ENCODE measurements at regions not wholly inside any gene's neighbourhood (a gene's known extent, or its start where the extent isn't known, plus 50 kb on each side); places are given as distances from the start of the nearest gene placed in this dataset.
A peak's percentile ranks its signal among the peaks of the same experiment; 100 is the strongest.
"Not testable (repeated sequence)": the region's sequence is repeated elsewhere in the genome, so short reads cannot be mapped to it uniquely, and the experiment has no call there.

DNA sequence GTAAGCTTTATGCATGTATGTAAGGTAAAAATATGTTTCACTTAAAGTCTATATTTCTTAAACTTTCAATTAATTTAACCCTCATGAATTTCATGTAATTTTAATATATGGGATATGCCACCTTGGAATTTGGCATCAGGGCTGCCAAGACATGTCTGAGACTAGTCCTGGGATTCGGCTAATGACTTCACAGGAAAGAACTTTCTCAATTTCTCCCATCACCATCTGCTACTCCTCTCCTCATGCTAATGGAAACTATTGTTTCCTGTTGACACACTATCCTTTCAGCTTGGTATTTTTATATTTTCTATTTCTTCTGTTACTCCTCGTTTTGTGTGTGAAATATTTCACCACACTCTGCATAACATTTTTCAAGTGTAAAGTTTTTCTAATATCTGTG lies 205.9 kb downstream of the ARL4A start:
- DNase-seq = no peak

DNA sequence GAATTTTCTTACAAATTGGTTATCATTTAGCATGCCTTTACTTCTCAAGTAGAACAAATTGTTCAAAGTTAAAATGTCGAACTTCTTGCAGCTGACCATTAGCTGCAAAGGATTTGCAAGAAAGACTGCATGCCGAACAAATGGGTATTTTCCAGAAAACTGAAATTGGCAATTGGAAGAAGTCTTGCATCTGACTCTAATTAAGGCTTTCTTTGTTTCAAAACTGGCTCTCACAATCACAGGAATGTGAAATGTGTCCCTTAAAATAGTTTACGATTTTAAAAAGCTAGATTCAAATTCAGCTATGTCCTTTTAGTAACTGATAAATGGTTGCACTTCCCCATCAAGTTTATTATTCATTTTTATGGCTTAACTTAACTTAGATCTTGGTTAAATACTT lies 207.9 kb downstream of the ARL4A start:
- DNase-seq = no peak

DNA sequence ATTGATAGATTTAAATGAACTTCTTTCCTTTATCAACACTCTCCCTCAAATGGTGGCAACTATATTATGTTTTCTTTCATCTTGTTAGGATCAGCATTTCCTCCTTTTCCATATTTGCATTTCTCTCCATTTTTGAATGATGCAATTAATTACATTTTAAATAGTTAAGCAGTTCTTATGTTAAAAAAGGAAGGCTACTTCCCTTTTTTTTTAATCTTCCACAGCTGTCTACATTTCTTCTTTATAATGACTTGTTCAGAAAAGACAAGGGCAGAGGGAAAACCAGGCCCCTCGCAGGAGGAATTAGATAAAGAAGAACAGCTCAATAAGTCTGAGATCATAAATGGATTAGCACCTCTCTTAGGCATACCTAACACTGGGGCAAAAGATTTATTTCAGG lies 208.9 kb downstream of the ARL4A start:
- DNase-seq = peak in 1 of 3 donors; percentile 4

DNA sequence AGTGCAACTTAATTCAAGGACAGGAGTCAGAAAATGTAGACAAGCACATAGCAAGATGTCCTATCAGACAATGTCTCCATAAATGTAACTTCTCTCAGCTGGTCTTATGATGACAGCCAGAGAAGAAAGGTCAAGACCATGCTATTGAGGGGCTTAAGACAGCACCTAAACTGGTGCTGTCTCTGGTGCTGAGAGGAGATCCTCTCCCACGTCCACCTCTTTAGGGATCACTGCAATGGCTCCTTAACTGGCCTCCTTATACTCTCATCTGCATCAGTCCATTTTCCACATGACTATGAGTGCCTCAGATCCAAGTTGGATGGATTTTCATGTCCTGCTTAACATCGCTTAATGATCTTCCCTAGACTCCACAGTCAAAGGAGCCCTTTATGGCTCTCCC lies 210.6 kb downstream of the ARL4A start:
- no peak for DNase-seq

DNA sequence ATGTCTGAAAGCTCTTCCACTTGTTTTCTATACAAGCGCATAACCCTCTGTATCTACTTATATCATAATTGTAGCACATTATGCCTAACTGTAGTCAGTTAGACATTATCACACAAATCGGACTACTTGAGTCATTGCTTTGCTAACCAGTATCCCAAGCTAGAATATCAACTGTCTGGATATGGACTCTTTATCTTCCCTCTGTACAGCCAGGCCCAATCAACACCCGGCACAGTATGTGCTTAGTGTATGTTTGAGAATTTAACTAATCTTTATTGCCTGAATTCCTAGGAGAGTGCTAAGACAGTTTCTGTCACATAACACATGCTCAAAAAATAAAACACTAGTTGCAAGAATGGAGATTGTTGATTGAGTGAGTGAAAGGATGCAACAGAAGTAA lies 211.2 kb downstream of the ARL4A start:
- DNase-seq = no peak

DNA sequence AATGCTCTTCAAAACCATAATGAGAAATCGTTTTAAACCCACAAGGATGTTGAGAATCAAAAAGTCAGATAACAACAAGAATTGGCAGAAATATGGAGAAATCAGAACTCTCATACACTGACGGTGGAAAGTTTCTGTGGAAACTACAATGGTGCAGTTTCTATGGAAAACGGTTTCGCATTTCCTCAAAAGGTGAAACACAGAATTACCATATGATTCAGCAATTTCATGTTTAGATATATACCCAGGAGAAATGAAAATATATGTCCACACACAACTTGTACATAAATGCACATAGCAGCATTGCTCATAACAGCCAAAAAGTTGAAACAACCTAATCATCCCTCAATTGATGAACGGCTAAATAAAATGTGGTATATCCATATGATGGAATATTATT lies 218.2 kb downstream of the ARL4A start:
- no peak for DNase-seq

DNA sequence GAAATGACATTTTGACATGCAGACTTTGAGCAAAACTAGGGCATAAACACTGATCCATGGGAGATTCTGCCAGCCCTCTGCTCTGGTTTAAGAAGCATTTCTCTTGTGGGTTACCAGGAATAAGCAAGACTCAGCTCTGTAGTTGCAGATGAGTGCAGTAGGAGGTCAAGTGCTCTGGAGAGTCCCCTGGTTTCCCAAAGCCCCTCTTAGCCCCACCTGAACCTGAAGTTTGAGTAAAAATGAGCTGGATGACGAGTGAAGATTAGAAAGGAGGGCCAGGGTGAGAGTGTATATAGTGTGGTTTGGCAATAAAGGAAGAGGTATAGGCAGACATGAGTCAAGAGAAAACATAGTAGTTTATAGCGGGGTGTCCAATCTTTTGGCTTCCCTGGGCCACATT lies 220.3 kb downstream of the ARL4A start:
- DNase-seq = no peak

DNA sequence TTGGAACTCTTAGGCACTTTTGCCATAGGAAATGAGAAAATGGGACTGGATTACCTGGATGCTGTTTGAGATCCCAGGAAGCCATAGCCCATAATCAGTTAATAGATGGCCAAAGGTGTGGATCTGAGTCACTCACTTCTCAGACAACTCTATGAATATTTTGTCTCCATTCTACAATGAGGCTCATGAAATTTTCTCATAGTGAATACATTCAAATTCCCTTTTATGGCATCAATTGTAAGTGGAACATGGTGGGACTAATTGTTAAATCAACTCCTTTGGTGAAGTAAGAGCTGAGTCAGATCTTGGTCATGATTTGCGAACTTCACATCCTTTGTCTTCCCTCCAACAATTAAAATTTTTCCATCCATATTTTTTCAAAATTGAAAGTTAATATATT lies 222.1 kb downstream of the ARL4A start:
- DNase-seq = no peak

DNA sequence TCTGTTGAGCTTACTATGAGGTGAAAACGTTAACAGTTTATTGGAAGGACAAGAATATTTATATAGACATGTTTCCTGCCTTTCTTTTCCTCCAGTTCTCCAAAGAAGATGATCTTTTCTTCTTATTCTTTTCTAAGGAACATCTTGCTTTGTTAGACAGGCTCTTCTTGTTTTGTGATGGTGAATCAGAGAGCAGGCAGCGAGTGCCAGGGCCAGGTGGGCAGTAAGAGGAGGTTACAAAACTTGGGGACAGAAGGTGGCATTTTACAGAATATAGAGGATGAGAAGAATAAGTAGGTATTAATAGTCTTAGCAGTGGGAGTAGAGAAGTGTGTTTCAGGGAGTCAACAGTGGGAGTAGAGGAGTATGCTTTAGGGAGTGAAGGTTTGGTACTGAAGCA lies 223.6 kb downstream of the ARL4A start:
- DNase-seq = no peak

DNA sequence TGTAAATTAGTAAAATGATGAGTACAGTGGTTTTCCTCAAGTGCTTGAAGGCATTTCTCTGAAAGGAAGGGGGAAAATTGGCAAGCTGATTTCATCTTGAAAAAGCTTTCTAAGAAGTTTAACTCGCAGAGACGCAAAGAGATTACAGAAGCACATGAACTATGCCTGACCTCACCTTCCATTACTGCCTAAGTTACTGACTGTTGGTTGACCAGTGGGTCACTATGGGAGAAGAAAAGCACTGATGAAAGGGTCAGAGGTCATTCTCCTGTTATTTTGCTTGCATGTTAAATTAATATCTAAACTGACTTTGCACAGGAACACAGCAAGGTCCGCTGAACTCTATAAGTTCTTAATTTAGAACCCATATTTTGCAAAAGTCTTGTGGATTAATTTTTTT lies 225.6 kb downstream of the ARL4A start:
- DNase-seq = no peak

DNA sequence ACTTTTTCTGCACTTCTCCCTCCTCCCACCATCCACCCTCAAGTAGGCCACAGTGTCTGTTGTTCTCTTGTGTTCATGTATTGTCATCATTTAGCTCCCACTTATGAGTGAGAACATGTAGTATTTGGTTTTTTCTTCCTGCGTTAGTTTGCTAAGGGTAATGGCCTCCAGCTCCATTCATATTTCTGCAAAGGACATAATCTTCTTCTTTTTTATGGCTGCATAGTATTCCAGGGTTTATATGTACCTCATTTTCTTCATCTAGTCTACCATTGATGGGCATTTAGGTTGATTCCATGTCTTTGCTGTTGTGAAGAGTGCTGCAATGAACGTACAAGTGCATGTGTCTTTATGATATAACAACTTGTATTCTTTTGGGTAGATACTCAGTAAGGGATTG lies 230.4 kb downstream of the ARL4A start:
- DNase-seq = no peak

DNA sequence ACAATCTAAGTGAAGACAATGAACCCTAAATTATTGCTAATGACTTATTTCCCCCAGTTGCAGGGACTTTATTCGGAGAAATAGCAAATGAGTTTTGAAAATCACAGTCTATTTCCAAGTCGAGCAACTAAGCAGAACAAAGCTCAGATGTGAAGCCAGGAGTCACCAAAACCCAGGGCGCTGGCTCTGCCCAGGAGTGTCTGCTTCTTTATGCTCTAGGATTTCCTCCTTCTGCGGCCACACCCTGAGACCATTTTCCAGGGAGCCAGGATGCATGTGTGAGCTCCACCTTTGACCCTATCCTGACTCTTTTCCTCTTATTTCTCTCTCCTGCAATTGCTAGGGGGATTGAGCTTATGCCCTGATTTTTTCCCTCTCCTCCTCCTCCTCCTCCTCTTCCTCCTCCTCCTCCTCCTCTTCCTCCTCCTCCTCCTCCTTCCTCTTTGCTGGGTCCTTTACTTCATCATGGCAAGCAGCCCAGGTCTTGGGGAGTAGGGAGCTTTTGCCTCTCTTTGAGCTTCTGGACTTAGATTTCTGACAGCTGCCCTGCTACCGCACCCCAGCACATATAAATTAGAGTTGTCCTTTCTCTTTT lies 234.4 kb downstream of the ARL4A start:
- DNase-seq = no peak

DNA sequence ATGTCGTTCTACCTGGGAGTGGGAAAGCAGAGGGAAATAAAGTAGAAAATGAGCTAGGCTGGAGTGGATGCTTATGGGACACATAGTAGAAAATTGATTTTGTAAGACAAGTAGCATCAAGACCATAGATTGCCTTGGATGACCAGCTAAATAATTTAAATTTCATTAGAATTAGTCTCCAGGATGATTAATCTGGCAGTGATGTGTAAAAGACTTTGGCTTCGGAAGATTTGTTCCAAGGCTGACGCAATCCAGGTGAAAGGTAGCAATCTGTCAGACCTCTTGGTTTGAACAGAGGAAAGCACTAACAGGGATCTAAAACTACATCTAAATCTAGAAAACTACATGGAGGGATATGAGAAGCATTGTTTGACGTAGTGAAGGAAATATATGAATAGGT lies 236.5 kb downstream of the ARL4A start:
- no peak for DNase-seq

DNA sequence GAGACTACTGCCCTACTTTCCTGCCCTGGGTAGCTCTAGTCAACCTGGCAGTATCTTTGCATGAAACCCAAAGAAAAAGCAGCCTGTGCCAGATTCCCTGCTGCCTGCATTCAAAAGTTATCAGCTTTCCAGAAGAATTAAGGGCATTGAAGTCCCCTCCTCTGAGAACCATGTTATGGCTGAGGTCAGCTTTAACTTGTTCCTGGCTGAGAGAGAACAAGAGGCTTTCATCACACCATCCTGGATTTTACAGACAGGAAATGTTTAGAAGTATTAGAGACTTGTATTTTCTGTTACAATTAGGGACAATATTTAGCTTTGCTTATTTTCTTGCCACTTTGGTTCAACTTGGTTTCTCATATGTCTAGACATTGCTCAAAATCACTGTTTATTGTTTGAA lies 238.8 kb downstream of the ARL4A start:
- DNase-seq = no peak

DNA sequence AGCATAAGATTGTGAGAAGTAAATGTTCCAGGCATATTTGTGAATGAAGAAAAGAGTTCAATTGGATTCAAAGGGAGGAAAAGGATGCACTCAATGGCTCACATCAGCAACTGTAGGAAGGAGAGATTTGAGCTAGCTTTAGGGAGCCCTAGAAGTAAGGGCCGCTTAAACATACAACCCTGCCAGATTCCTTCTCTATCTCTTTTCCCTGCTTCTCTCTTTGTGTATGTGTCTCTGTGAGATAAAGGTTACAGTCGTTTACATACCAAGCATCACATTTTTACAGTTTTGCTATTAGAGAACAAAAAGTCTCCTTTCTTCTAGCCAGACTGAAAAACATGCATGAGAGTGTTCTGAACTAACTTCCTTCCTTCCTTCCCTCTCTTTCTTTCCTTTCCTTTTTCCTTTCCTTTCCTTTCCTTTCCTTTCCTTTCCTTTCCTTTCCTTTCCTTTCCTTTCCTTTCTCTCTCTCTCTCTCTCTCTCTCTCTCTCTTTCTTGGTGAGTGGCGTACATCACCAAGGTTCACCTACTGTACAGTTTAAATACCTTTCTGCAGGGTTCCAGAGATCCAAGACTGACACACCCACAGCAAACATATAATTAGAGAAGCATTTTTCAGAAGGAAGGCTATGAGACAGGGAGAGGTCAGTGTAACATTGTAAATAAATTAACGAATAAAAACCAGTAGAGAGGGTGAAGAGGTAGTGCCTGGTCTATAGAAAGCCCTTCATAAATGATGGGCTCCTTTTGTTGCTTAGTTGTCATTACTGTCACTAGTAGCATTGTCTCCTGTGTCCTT lies 240.4 kb downstream of the ARL4A start:
- DNase-seq = no peak

DNA sequence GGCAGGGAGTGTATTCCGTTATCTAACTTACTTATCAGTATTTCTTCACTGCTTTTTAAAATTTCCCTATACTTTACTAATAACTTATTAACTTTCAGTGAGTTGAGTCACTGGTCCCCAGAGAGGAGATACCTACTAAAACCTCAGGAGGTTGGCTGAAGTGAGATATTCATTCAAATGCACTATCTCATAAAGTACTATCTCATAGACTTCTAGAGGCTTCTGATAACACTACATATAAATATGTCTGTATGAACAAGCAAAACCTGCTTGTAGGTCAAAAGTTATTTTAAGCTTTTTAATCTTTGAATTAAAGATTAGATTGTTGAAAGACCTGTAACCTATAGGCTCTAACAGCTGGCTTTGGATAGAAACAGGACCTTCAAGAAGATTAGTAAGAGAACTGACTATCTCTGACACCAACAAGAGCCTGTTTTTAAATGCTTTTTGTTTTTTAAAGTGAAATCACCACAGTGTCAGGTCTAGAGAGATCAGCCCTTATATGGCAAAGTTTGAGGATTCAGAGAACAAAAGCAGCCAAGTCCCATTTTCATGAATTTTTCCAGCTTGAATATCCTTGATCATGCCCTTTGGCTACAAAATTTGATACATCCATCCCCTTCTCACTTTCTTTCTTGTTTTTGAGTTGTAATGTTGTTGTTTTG lies 242.2 kb downstream of the ARL4A start:
- no peak for DNase-seq

DNA sequence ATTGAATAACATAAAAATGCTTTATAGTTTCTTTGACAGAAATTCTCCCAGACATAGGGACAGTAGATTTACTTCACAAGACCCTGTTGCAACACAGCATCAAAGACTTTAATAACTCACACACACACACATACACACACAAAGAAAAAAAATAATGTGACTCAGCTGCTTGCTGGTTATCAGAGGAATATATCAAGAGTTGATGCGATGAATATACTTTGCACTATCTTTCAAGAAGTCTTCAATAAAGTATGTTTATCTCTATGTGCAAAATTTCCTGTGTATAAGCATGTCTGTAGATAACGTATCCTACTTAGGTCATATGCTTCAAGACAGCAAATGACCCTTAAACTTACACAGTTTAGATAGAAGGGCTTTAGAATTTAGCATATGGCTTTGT lies 243.1 kb downstream of the ARL4A start:
- no peak for DNase-seq

DNA sequence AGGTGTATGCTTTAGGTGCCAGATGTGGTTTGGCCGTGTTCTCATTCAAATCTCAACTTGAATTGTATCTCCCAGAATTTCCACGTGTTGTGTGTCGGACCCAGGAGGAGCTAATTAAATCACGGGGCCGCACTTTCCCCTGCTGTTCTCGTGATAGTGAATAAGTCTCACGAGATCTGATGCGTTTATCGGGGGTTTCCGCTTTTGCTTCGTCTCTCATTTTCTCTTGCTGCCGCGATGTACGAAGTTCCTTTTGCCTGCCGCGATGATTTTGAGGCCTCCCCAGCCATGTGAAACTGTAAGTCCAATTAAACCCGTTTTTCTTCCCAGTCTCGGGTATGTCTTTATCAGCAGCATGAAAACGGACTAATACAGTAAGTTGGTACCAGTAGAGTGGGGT lies 244.0 kb downstream of the ARL4A start:
- not testable (repeated sequence) for DNase-seq

DNA sequence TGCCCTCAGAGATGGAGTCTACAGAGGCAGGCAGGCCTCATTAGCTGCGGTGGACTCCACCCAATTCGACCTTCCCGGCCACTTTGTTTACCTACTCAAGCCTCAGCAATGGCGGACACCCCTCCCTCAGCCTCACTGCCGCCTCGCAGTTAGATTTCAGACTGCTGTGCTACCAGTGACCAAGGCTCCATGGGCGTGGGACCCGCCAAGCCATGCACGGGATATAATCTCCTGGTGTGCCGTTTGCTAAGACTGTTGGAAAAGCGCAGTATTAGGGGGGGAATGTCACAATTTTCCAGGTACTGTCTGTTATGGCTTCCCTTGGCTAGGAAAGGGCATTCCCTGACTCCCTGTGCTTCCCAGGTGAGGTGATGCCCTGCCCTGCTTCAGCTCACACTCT lies 252.3 kb downstream of the ARL4A start:
- no peak for DNase-seq

DNA sequence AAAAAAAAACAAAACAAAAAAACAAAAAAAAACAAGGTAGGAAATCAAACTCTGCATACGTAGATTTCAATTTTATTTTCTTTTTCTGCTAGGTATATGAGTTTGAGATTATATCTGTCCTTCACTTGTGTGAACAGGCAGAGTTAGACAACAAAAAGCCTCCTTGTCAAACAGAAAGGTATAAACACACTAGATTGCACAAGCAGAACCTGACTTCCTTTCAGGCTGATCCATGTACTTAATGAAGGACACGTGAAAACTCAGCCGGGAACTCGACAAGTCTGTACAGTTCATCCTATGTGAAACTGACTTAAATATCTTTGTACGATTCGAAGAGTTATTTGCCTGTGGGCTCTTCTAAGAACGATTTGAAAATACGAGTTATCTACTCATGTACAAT lies 254.1 kb downstream of the ARL4A start:
- no peak for DNase-seq

DNA sequence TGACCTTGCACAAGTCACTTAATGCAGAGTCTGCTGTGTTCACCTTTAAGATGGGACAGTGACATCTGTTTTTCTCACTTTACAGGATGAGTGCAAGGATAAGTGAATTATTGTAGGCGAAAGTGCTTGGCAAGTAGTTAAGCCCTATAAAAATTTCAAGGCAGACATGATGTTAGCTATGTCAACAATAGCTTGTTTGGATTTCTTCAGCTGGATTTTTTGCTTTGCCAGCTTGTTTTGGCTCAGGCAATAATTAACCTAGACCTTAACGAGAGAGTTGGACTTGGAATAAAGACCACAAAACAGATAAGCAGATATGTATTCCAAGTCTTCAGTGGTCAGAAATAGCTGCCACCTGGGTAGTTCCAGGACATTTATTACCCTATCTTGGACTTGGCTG lies 255.2 kb downstream of the ARL4A start:
- DNase-seq = no peak

DNA sequence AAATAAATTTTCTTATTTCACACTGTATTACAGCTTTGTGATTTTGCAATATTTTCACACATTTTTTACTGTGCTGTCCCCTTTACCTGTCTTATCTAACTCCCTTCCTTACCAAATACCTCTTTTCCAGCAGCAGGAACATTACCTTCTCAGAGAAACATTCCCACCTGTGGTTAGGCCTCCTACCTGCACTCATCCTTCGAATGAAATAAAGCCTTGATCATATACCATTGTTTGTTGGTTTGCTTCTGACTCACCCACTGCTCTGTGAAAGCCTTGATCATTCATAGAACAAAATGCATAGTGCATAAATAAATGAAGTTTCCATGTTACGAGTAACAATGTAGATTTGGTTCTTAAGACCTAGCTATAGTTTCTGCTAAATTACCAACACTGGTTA lies 256.3 kb downstream of the ARL4A start:
- no peak for DNase-seq

DNA sequence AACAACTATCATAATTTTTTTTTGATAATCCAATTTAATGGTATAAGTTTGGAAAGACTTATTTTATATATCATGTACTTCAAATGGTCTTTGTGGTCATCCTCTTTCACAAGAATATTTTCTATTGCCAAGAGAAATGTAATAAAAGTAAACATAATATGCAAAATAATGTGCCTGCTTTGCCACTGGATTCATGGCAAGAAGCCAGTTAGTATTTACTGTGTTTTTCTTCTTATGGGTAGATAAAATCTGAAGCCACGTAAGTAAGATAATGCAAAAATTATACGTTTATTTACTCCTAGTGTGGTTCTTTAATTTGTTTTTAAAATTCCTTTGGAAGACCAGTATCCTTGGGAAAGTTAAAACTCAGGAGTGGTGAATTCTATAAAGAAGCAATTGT lies 258.5 kb downstream of the ARL4A start:
- DNase-seq = no peak

DNA sequence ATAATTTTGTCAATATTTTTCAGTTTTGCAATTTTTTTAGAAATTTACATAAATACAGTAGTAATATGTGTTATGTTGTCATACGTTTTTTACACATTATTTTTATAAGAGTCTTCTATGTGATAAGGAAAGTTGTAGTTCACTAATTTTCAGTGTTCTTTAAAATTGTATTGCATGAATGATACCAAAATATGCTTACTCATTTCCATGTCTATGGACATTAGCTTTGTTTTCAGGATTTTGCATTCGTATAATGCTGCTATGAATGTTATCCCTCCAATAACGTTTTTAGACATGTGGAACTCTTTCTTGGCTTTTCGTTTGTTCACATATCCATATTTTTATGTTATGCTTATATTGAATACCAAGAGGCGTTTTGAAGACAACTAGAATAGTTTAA lies 260.0 kb downstream of the ARL4A start:
- DNase-seq = no peak

Measured in suppressor macrophage treated with lipopolysaccharide for 1 hour (primary cell).